GM12878 (cell line): ENCODE measurements at regions not wholly inside any gene's neighbourhood (a gene's known extent, or its start where the extent isn't known, plus 50 kb on each side); places are given as distances from the start of the nearest gene placed in this dataset.

Experiments
- ASH2L ChIP-seq: fragments of 300-600, 200-600 bp; sonication (generic); IDR thresholded peaks from 2 replicates; pipeline ENCODE4 v1.6.1; 2017; ENCODE audit warnings: low read depth, mild to moderate bottlenecking, borderline replicate concordance
- ATF2 ChIP-seq: IDR thresholded peaks from 2 replicates; pipeline ENCODE4 v1.6.1; 2012; ENCODE audit warnings: low read length, inconsistent platforms
- CBFB ChIP-seq: IDR thresholded peaks from 2 replicates; pipeline ENCODE4 v1.6.1; 2016; ENCODE audit warnings: antibody characterized with exemption, low read depth
- CEBPB ChIP-seq, 2 experiments: fragments of 150-350 bp in 1 of 2; IDR thresholded peaks; 2 replicates each; pipeline ENCODE4 v1.6.1; 2012 to 2014; ENCODE audit warnings: low read depth in 2 of 2, low read length in 2 of 2, borderline replicate concordance in 1 of 2, inconsistent platforms in 1 of 2
- CTCF ChIP-seq, 3 experiments: IDR thresholded peaks in 2 of 3; conservative IDR thresholded peaks in 1 of 3; 2 replicates each; pipeline ENCODE4 v1.5.1; 2011; ENCODE audit warnings: low read depth in 3 of 3, low read length in 3 of 3, mild to moderate bottlenecking in 3 of 3, control low read depth in 2 of 3, moderate library complexity in 2 of 3, inconsistent platforms in 1 of 3, mixed read lengths in 1 of 3; ENCODE audit not compliant: control insufficient read depth in 2 of 3, insufficient read depth in 1 of 3; ENCODE audit errors: extremely low read depth in 1 of 3
- PAX5 ChIP-seq: IDR thresholded peaks from 2 replicates; pipeline ENCODE4 v1.6.1; 2011; ENCODE audit warnings: low read depth, low read length, borderline replicate concordance
- SUZ12 ChIP-seq: fragments of 200-600 bp; sonication (generic); IDR thresholded peaks from one replicate; pipeline ENCODE4 v1.6.1; 2018; ENCODE audit warnings: antibody characterized with exemption, mild to moderate bottlenecking; ENCODE audit not compliant: unreplicated experiment

GRCh38 chr1:168913711-168914463 is 184.9 kb upstream of the DPT start:
- TF ChIP-seq SUZ12 = no peak
- TF ChIP-seq PAX5 = no peak
- TF ChIP-seq ATF2 = no peak
- no peak for TF ChIP-seq ASH2L
- no peak for TF ChIP-seq CEBPB (IDR thresholded peaks at IDR 0.05; ENCODE audit: borderline replicate concordance in 1 of 2, low read depth in 2 of 2, low read length in 2 of 2)
- TF ChIP-seq CTCF (IDR thresholded peaks at IDR 0.05 in 2 of 3, conservative IDR thresholded peaks at IDR 0.05 in 1 of 3; ENCODE audit: control insufficient read depth in 2 of 3, extremely low read depth in 1 of 3, insufficient read depth in 1 of 3, low read depth in 3 of 3, low read length in 3 of 3) = no peak
- no peak for TF ChIP-seq CBFB
